GM21717 (cell line): ENCODE measurements at regions not wholly inside any gene's neighbourhood (a gene's known extent, or its start where the extent isn't known, plus 50 kb on each side); places are given as distances from the start of the nearest gene placed in this dataset.

Experiments
- ATAC-seq: cut with Tn5 transposase; IDR thresholded peaks from one replicate; pipeline ENCODE4 v1.9.1; 2021; ENCODE audit warnings: mild to moderate bottlenecking, moderate library complexity; ENCODE audit not compliant: unreplicated experiment

GRCh38 chr7:35399840-35400239 lies 145.9 kb upstream of the TBX20 start:
- ATAC-seq, result no peak

GRCh38 chr7:35399216-35399615 lies 145.3 kb upstream of the TBX20 start:
- ATAC-seq, result no peak

- ATAC-seq, result no peak
Observed at GRCh38 chr7:35398518-35398917, 144.6 kb upstream of the TBX20 start.

- no peak for ATAC-seq
Observed at GRCh38 chr7:35390146-35390545, 136.2 kb upstream of the TBX20 start.

- no peak for ATAC-seq
Observed at GRCh38 chr7:35389636-35390035, 135.7 kb upstream of the TBX20 start.

- ATAC-seq, result no peak
Observed at GRCh38 chr7:35386816-35387706, 133.2 kb upstream of the TBX20 start.

- no peak for ATAC-seq
Observed at GRCh38 chr7:35386082-35386815, 132.3 kb upstream of the TBX20 start.

- no peak for ATAC-seq
Observed at GRCh38 chr7:35384761-35385700, 131.1 kb upstream of the TBX20 start.

- ATAC-seq, result no peak
Observed at GRCh38 chr7:35380739-35381224, 126.9 kb upstream of the TBX20 start.

- ATAC-seq, result no peak
Observed at GRCh38 chr7:35379481-35379880, 125.6 kb upstream of the TBX20 start.

- ATAC-seq, result no peak
Observed at GRCh38 chr7:35375516-35375915, 121.6 kb upstream of the TBX20 start.

GRCh38 chr7:35374858-35375257 lies 121.0 kb upstream of the TBX20 start:
- no peak for ATAC-seq

- no peak for ATAC-seq
Observed at GRCh38 chr7:35371221-35371620, 117.3 kb upstream of the TBX20 start.

GRCh38 chr7:35370687-35371086 lies 116.8 kb upstream of the TBX20 start:
- ATAC-seq, result no peak

GRCh38 chr7:35366167-35367155 lies 112.6 kb upstream of the TBX20 start:
- no peak for ATAC-seq

GRCh38 chr7:35365523-35365922 lies 111.6 kb upstream of the TBX20 start:
- peak; percentile 53 for ATAC-seq

- ATAC-seq, result no peak
Observed at GRCh38 chr7:35362341-35362740, 108.4 kb upstream of the TBX20 start.

GRCh38 chr7:35359423-35359822 lies 105.5 kb upstream of the TBX20 start:
- no peak for ATAC-seq

- ATAC-seq, result no peak
Observed at GRCh38 chr7:35356495-35356894, 102.6 kb upstream of the TBX20 start.

GRCh38 chr7:35355911-35356310 lies 102.0 kb upstream of the TBX20 start:
- no peak for ATAC-seq
